Liver (tissue), 3 donors: ENCODE measurements at regions not wholly inside any gene's neighbourhood (a gene's known extent, or its start where the extent isn't known, plus 50 kb on each side); places are given as distances from the start of the nearest gene placed in this dataset.

ENCODE experiments used
- EGR1 ChIP-seq, 2 donors: IDR thresholded peaks; 2 replicates each; pipeline ENCODE4 v1.6.1; 2016 to 2018; ENCODE audit warnings: antibody characterized with exemption in 2 of 2, low read depth in 2 of 2
- GABPA ChIP-seq, 2 donors: IDR thresholded peaks in 1 of 2; conservative IDR thresholded peaks in 1 of 2; 2 replicates each; pipeline ENCODE4 v1.6.1; 2016; ENCODE audit warnings: antibody characterized with exemption in 2 of 2, mild to moderate bottlenecking in 1 of 2, moderate library complexity in 1 of 2
- JUND ChIP-seq, 2 donors: IDR thresholded peaks; 2 replicates each; pipeline ENCODE4 v1.6.1; 2016; ENCODE audit warnings: antibody characterized with exemption in 2 of 2
- RAD21 ChIP-seq, 2 donors: IDR thresholded peaks; 2 replicates each; pipeline ENCODE4 v1.6.1; 2016; ENCODE audit warnings: antibody characterized with exemption in 2 of 2, mild to moderate bottlenecking in 2 of 2
- TAF1 ChIP-seq: conservative IDR thresholded peaks from 2 replicates; pipeline ENCODE4 v1.6.1; 2016; ENCODE audit warnings: antibody characterized with exemption, mild to moderate bottlenecking
- TF ChIP-seq, protein P1 (sequence below): fragments of 150-350 bp; IDR thresholded peaks from 2 replicates; pipeline ENCODE4 v1.5.1; 2017; ENCODE audit warnings: improper control_type of control experiment, low read depth, low read length; ENCODE audit not compliant: missing input control
- TF ChIP-seq, protein P2 (sequence below): IDR thresholded peaks from 2 replicates; pipeline ENCODE4 v1.6.1; 2016; ENCODE audit warnings: antibody characterized with exemption, mild to moderate bottlenecking
- TF ChIP-seq, protein P3 (sequence below): IDR thresholded peaks from 2 replicates; pipeline ENCODE4 v1.6.1; 2016; ENCODE audit warnings: antibody characterized with exemption
- donor health status: healthy.
- donor health status: healthy.

DNA sequence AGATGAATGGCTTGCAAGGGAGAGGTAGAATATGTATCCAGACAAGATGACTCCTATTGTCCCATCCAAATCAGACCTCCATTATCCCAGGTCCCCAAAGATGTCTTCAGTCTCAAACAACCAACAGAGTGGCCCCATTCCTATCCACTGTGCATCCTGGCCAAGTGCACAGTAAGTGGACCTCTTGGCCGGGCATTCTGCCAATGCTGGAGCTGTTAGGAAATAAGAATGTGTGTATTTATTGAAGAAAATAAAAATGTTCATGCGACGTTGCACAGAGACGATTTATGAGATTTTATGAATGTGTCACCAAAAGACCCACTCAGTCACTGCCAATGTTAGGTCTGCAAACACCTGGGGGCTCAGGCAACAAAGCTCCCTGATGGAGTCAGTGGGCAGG lies 196.0 kb downstream of the MAFB start:
- TF ChIP-seq, protein P1, sequence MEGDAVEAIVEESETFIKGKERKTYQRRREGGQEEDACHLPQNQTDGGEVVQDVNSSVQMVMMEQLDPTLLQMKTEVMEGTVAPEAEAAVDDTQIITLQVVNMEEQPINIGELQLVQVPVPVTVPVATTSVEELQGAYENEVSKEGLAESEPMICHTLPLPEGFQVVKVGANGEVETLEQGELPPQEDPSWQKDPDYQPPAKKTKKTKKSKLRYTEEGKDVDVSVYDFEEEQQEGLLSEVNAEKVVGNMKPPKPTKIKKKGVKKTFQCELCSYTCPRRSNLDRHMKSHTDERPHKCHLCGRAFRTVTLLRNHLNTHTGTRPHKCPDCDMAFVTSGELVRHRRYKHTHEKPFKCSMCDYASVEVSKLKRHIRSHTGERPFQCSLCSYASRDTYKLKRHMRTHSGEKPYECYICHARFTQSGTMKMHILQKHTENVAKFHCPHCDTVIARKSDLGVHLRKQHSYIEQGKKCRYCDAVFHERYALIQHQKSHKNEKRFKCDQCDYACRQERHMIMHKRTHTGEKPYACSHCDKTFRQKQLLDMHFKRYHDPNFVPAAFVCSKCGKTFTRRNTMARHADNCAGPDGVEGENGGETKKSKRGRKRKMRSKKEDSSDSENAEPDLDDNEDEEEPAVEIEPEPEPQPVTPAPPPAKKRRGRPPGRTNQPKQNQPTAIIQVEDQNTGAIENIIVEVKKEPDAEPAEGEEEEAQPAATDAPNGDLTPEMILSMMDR = no peak
- no peak for TF ChIP-seq GABPA (IDR thresholded peaks at IDR 0.05 in 1 of 2, conservative IDR thresholded peaks at IDR 0.05 in 1 of 2)
- TF ChIP-seq, protein P2, sequence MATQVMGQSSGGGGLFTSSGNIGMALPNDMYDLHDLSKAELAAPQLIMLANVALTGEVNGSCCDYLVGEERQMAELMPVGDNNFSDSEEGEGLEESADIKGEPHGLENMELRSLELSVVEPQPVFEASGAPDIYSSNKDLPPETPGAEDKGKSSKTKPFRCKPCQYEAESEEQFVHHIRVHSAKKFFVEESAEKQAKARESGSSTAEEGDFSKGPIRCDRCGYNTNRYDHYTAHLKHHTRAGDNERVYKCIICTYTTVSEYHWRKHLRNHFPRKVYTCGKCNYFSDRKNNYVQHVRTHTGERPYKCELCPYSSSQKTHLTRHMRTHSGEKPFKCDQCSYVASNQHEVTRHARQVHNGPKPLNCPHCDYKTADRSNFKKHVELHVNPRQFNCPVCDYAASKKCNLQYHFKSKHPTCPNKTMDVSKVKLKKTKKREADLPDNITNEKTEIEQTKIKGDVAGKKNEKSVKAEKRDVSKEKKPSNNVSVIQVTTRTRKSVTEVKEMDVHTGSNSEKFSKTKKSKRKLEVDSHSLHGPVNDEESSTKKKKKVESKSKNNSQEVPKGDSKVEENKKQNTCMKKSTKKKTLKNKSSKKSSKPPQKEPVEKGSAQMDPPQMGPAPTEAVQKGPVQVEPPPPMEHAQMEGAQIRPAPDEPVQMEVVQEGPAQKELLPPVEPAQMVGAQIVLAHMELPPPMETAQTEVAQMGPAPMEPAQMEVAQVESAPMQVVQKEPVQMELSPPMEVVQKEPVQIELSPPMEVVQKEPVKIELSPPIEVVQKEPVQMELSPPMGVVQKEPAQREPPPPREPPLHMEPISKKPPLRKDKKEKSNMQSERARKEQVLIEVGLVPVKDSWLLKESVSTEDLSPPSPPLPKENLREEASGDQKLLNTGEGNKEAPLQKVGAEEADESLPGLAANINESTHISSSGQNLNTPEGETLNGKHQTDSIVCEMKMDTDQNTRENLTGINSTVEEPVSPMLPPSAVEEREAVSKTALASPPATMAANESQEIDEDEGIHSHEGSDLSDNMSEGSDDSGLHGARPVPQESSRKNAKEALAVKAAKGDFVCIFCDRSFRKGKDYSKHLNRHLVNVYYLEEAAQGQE = no peak
- no peak for TF ChIP-seq EGR1 (IDR thresholded peaks at IDR 0.05; ENCODE audit: low read depth in 2 of 2)
- TF ChIP-seq, protein P3, sequence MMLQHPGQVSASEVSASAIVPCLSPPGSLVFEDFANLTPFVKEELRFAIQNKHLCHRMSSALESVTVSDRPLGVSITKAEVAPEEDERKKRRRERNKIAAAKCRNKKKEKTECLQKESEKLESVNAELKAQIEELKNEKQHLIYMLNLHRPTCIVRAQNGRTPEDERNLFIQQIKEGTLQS = no peak
- TF ChIP-seq TAF1 = no peak
- no peak for TF ChIP-seq JUND (IDR thresholded peaks at IDR 0.05)
- no peak for TF ChIP-seq RAD21 (IDR thresholded peaks at IDR 0.05)
